PC-3 (cell line): ENCODE measurements at regions not wholly inside any gene's neighbourhood (a gene's known extent, or its start where the extent isn't known, plus 50 kb on each side); places are given as distances from the start of the nearest gene placed in this dataset.

Experiments used
- ATAC-seq: fragments of 200-7000 bp; cut with Tn5 transposase; 2 replicates; pipeline ENCODE4 v1.9.1; 2020; ENCODE audit warnings: mild to moderate bottlenecking, moderate library complexity
- BruUV-seq: library from RNA; stranded (reverse); fragments of 400-500 nt; replicated peaks from 2 replicates; lab custom pipeline; 2021; lab: Mats Ljungman, UMichigan
- CTCF ChIA-PET: fragments of 300-600 bp; sonication (Branson Sonifier 250); formaldehyde crosslinking; loops from one replicate; lab custom pipeline; 2022; ENCODE audit warnings: antibody characterized with exemption; lab: Charles Lee
- POLR2A ChIA-PET: fragments of 300-600 bp; sonication (Branson Sonifier 250); formaldehyde crosslinking; loops from one replicate; lab custom pipeline; 2022; ENCODE audit warnings: antibody characterized with exemption; ENCODE audit not compliant: unreplicated experiment; lab: Charles Lee
- DNase-seq: peaks from one replicate; pipeline ENCODE4 v3.0.0-alpha.2; 2015
- H2AFZ ChIP-seq: fragments of 300-600 bp; sonication (generic); 2 replicates; pipeline ENCODE4 v1.6.0; 2016; ENCODE audit warnings: antibody characterized with exemption, low read length
- H3F3A ChIP-seq: fragments of 300-600 bp; sonication (generic); one replicate; pipeline ENCODE4 v1.6.0; 2017; ENCODE audit warnings: antibody characterized with exemption, low read length, control low read depth, mild to moderate bottlenecking; ENCODE audit not compliant: unreplicated experiment
- H3K27ac ChIP-seq: fragments of 300-600 bp; sonication (generic); 2 replicates; pipeline ENCODE4 v1.5.1; 2016; ENCODE audit warnings: mild to moderate bottlenecking, low read length
- H3K27me3 ChIP-seq: fragments of 300-600 bp; sonication (generic); 2 replicates; pipeline ENCODE4 v1.6.1; 2016; ENCODE audit warnings: low read length, mixed read lengths
- H3K36me3 ChIP-seq: fragments of 300-600 bp; sonication (generic); 2 replicates; pipeline ENCODE4 v1.6.1; 2016; ENCODE audit warnings: low read depth, mixed run types, low read length, mixed read lengths
- H3K4me1 ChIP-seq: fragments of 300-600 bp; sonication (generic); 2 replicates; pipeline ENCODE4 v1.5.1; 2016; ENCODE audit warnings: low read length; ENCODE audit not compliant: insufficient read depth
- H3K4me2 ChIP-seq: fragments of 300-600 bp; sonication (generic); 2 replicates; pipeline ENCODE4 v1.6.0; 2016; ENCODE audit warnings: low read length
- H3K4me3 ChIP-seq: fragments of 300-600 bp; sonication (generic); 2 replicates; pipeline ENCODE4 v1.5.1; 2016; ENCODE audit warnings: mild to moderate bottlenecking, low read length, mixed read lengths
- H3K79me2 ChIP-seq: fragments of 300-600 bp; sonication (generic); 2 replicates; pipeline ENCODE4 v1.6.1; 2017; ENCODE audit warnings: low read length, mixed read lengths
- H3K9ac ChIP-seq: fragments of 300-600 bp; sonication (generic); 2 replicates; pipeline ENCODE4 v1.6.0; 2016; ENCODE audit warnings: mild to moderate bottlenecking, low read length
- H3K9me2 ChIP-seq: fragments of 300-600 bp; sonication (generic); replicated peaks from 2 replicates; pipeline ENCODE4 v1.6.1; 2016; ENCODE audit warnings: mixed run types, low read length, mixed read lengths
- H3K9me3 ChIP-seq: fragments of 300-600 bp; sonication (generic); 2 replicates; pipeline ENCODE4 v1.6.1; 2016; ENCODE audit warnings: low read length, mixed read lengths
- H4K20me1 ChIP-seq: fragments of 300-600 bp; sonication (generic); 2 replicates; pipeline ENCODE4 v1.6.1; 2016; ENCODE audit warnings: low read length, mixed read lengths
- CTCF ChIP-seq: fragments of 300-600 bp; sonication (generic); conservative IDR thresholded peaks from 2 replicates; pipeline ENCODE4 v1.5.1; 2017; ENCODE audit warnings: antibody characterized with exemption, low read depth, mild to moderate bottlenecking, low read length
- EZH2 ChIP-seq: fragments of 300-600 bp; sonication (generic); IDR thresholded peaks from one replicate; pipeline ENCODE4 v1.6.1; 2017; ENCODE audit warnings: antibody characterized with exemption, mild to moderate bottlenecking, low read length; ENCODE audit not compliant: unreplicated experiment
- EZH2phosphoT487 ChIP-seq: fragments of 300-600 bp; sonication (generic); IDR thresholded peaks from 2 replicates; pipeline ENCODE4 v1.6.1; 2018; ENCODE audit warnings: mild to moderate bottlenecking, antibody characterized with exemption, low read length, borderline replicate concordance
- intact Hi-C: fragments of 100-400 bp; cut with micrococcal nuclease; formaldehyde crosslinking; loops from 2 replicates; pipeline ENCODE4 v1.9.0; 2023

- H3K27me3 ChIP-seq, result no peaks in the 10 kb centered on the region
- no peaks in the 10 kb centered on the region for H4K20me1 ChIP-seq
- H3K36me3 ChIP-seq, result no peaks in the 10 kb centered on the region
- H3K4me3 ChIP-seq, result no peak overlapping the region
- H3K9ac ChIP-seq, result no peak overlapping the region
- DNase-seq (no peak), ATAC-seq (no peak)
- no peaks in the 10 kb centered on the region for H3K9me2 ChIP-seq
- TF ChIP-seq EZH2phosphoT487, result no peak
- TF ChIP-seq CTCF, result no peak
- no TSS peak for BruUV-seq
- H3K4me2 ChIP-seq, result no peak overlapping the region
- CTCF ChIA-PET, result no interaction called here
- POLR2A ChIA-PET, result no interaction called here
- H3K79me2 ChIP-seq, result no peaks in the 10 kb centered on the region
- H3K4me1 ChIP-seq, result peaks cover 12% of the 10 kb centered on the region
- no peak overlapping the region for H3K27ac ChIP-seq
- intact Hi-C loops, result no loop called here
- H3F3A ChIP-seq, result peaks cover 3% of the 10 kb centered on the region
- H3K9me3 ChIP-seq, result no peaks in the 10 kb centered on the region
- no peak overlapping the region for H2AFZ ChIP-seq
Measured at GRCh38 chr4:86439293-86439692, 79.4 kb upstream of the MAPK10 start.

DNA sequence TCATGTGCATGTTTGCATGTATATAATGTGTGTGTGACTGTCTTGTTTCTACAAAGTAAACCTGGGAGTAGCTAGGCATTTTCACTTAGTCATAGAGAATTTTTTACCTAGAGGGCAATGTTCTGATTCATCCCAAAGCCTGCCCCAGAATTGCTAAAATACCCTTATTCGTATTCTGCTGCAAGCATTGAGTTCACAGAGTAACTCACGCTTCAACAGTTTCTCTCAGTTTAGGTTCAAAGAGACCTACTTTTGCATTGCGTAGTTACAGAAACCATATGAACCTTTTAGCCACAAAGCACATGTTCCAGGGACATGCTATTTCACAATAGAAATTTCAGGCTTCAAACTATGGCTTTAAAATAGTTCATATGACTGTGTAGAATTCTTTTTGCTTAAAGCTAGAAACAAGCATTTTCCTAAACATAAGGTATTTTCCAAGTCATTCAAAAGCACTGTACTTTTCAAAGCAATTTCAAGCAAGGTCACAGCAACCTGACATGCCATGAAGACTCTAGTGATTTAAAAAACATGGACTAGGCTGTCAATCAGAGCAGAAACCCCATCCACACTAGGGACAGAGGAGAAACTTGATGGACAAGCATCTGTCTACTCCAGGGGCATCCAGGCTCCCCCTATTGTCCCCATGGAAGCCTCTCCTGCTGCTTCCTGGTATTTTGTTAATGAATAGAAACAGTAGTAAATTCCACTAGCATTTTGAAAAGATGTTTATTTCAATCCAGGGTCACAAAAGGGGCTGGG lies 81.5 kb upstream of the MAPK10 start:
- H3K79me2 ChIP-seq, result no peaks in the 10 kb centered on the region
- no peak overlapping the region for H3K9ac ChIP-seq
- peak overlapping the region; percentile 30; the same call in 1 of the 2 replicates for H3K27ac ChIP-seq
- DNase-seq (peak; percentile 76), ATAC-seq (peak; percentile 93)
- POLR2A ChIA-PET, result no interaction called here
- peaks cover 12% of the 10 kb centered on the region for H3K4me1 ChIP-seq
- H3K4me3 ChIP-seq, result no peak overlapping the region; the same call in 1 of the 2 replicates
- peak overlapping the region; percentile 64 for H3K4me2 ChIP-seq
- CTCF ChIA-PET, result no interaction called here
- H3K27me3 ChIP-seq, result no peaks in the 10 kb centered on the region
- no peaks in the 10 kb centered on the region for H3K36me3 ChIP-seq
- intact Hi-C loops, result no loop called here
- H2AFZ ChIP-seq, result peak overlapping the region; percentile 55; the same call in 1 of the 2 replicates
- BruUV-seq, result no TSS peak
- no peaks in the 10 kb centered on the region for H3K9me2 ChIP-seq
- H4K20me1 ChIP-seq, result no peaks in the 10 kb centered on the region
- peaks cover 3% of the 10 kb centered on the region for H3F3A ChIP-seq
- H3K9me3 ChIP-seq, result no peaks in the 10 kb centered on the region
- TF ChIP-seq EZH2, result no peak
- TF ChIP-seq CTCF, result 0 out of 2 replicates have a peak, but pooled peaks have one; percentile 5
- TF ChIP-seq EZH2phosphoT487, result no peak

GRCh38 chr4:86442881-86443280 lies 83.0 kb upstream of the MAPK10 start:
- H3F3A ChIP-seq, result peaks cover 3% of the 10 kb centered on the region
- BruUV-seq, result no TSS peak
- H2AFZ ChIP-seq, result no peak overlapping the region
- POLR2A ChIA-PET, result no interaction called here
- DNase-seq (no peak), ATAC-seq (no peak)
- intact Hi-C loops, result no loop called here
- no peaks in the 10 kb centered on the region for H3K79me2 ChIP-seq
- no peak overlapping the region for H3K4me2 ChIP-seq
- H3K4me1 ChIP-seq, result peaks cover 12% of the 10 kb centered on the region
- H3K9ac ChIP-seq, result no peak overlapping the region
- no peaks in the 10 kb centered on the region for H4K20me1 ChIP-seq
- no peak for TF ChIP-seq EZH2phosphoT487
- no peak for TF ChIP-seq CTCF
- TF ChIP-seq EZH2, result no peak
- CTCF ChIA-PET, result no interaction called here
- no peaks in the 10 kb centered on the region for H3K36me3 ChIP-seq
- H3K9me2 ChIP-seq, result no peaks in the 10 kb centered on the region
- H3K9me3 ChIP-seq, result no peaks in the 10 kb centered on the region
- no peak overlapping the region for H3K27ac ChIP-seq
- H3K27me3 ChIP-seq, result no peaks in the 10 kb centered on the region
- H3K4me3 ChIP-seq, result no peak overlapping the region
